ENCODE measurements at regions not wholly inside any gene's neighbourhood (a gene's known extent, or its start where the extent isn't known, plus 50 kb on each side); places are given as distances from the start of the nearest gene placed in this dataset.

GRCh38 chr9:25845867-25846266 lies 167.6 kb upstream of the TUSC1 start:
- Histone ChIP-seq H2AFZ (ENCODE audit: low read length) (no peak overlapping the region), H4K20me1 (ENCODE audit: insufficient read depth, low read length) (no peaks in the 10 kb centered on the region), H3K9me2 (ENCODE audit: insufficient read depth, low read length) (no peaks in the 10 kb centered on the region), H3K9me3 (ENCODE audit: low read length) (no peaks in the 10 kb centered on the region), H3K79me2 (ENCODE audit: insufficient read depth, low read depth, low read length) (no peaks in the 10 kb centered on the region), H3K4me1 (ENCODE audit: insufficient read depth, low read length, poor library complexity, severe bottlenecking) (no peaks in the 10 kb centered on the region), H3K4me3 (ENCODE audit: low read depth, low read length, poor library complexity, severe bottlenecking) (no peak overlapping the region), H3K4me2 (ENCODE audit: low read length) (no peak overlapping the region), H3K36me3 (ENCODE audit: insufficient read depth, low read length) (no peaks in the 10 kb centered on the region), H3K27ac (ENCODE audit: low read depth, low read length, poor library complexity, severe bottlenecking) (no peak overlapping the region)
- POLR2A ChIA-PET: no interaction called here
- TF ChIP-seq CTCF (conservative IDR thresholded peaks at IDR 0.05; ENCODE audit: low read length) (no peak), EZH2phosphoT487 (IDR thresholded peaks at IDR 0.05; ENCODE audit: borderline replicate concordance, low read depth, low read length) (no peak)
- CTCF ChIA-PET (ENCODE audit: unreplicated experiment): no interaction called here
- intact Hi-C loops (cut with micrococcal nuclease; ENCODE audit: unreplicated experiment): no loop called here
- DNase-seq (ENCODE audit: low spot score): no peak
- BruUV-seq (replicated peaks): no TSS peak

GRCh38 chr9:25830381-25830780 lies 152.1 kb upstream of the TUSC1 start:
- Histone ChIP-seq H3K36me3 (ENCODE audit: insufficient read depth, low read length) (no peaks in the 10 kb centered on the region), H3K9me2 (ENCODE audit: insufficient read depth, low read length) (no peaks in the 10 kb centered on the region), H2AFZ (ENCODE audit: low read length) (no peak overlapping the region), H3K4me1 (ENCODE audit: insufficient read depth, low read length, poor library complexity, severe bottlenecking) (no peaks in the 10 kb centered on the region), H3K4me2 (ENCODE audit: low read length) (no peak overlapping the region), H3K4me3 (ENCODE audit: low read depth, low read length, poor library complexity, severe bottlenecking) (no peak overlapping the region), H3K79me2 (ENCODE audit: insufficient read depth, low read depth, low read length) (no peaks in the 10 kb centered on the region), H3K9me3 (ENCODE audit: low read length) (no peaks in the 10 kb centered on the region), H4K20me1 (ENCODE audit: insufficient read depth, low read length) (no peaks in the 10 kb centered on the region), H3K27ac (ENCODE audit: low read depth, low read length, poor library complexity, severe bottlenecking) (no peak overlapping the region)
- CTCF ChIA-PET (ENCODE audit: unreplicated experiment): no interaction called here
- POLR2A ChIA-PET: no interaction called here
- no TSS peak for BruUV-seq (replicated peaks)
- no peak for DNase-seq (ENCODE audit: low spot score)
- TF ChIP-seq CTCF (conservative IDR thresholded peaks at IDR 0.05; ENCODE audit: low read length): no peak
- TF ChIP-seq EZH2phosphoT487 (IDR thresholded peaks at IDR 0.05; ENCODE audit: borderline replicate concordance, low read depth, low read length): no peak
- intact Hi-C loops (cut with micrococcal nuclease; ENCODE audit: unreplicated experiment): no loop called here

- no peak for TF ChIP-seq EZH2phosphoT487 (IDR thresholded peaks at IDR 0.05; ENCODE audit: borderline replicate concordance, low read depth, low read length)
- TF ChIP-seq CTCF (conservative IDR thresholded peaks at IDR 0.05; ENCODE audit: low read length): no peak
- BruUV-seq (replicated peaks): no TSS peak
Observed at GRCh38 chr9:25827626-25828025, 149.4 kb upstream of the TUSC1 start.

More at GRCh38 chr9:25827626-25828025, 149.4 kb upstream of the TUSC1 start:
- H3K4me1 ChIP-seq (ENCODE audit: insufficient read depth, low read length, poor library complexity, severe bottlenecking): no peaks in the 10 kb centered on the region
- no peaks in the 10 kb centered on the region for H3K9me3 ChIP-seq (ENCODE audit: low read length)
- no peaks in the 10 kb centered on the region for H4K20me1 ChIP-seq (ENCODE audit: insufficient read depth, low read length)
- no peaks in the 10 kb centered on the region for H3K79me2 ChIP-seq (ENCODE audit: insufficient read depth, low read depth, low read length)
- no peak overlapping the region for H3K4me3 ChIP-seq (ENCODE audit: low read depth, low read length, poor library complexity, severe bottlenecking)
- intact Hi-C loops (cut with micrococcal nuclease; ENCODE audit: unreplicated experiment): no loop called here
- H3K4me2 ChIP-seq (ENCODE audit: low read length): no peak overlapping the region
- POLR2A ChIA-PET: no interaction called here
- no peak overlapping the region for H3K27ac ChIP-seq (ENCODE audit: low read depth, low read length, poor library complexity, severe bottlenecking)
- H2AFZ ChIP-seq (ENCODE audit: low read length): no peak overlapping the region
- H3K36me3 ChIP-seq (ENCODE audit: insufficient read depth, low read length): no peaks in the 10 kb centered on the region
- DNase-seq (ENCODE audit: low spot score): no peak
- CTCF ChIA-PET (ENCODE audit: unreplicated experiment): no interaction called here
- H3K9me2 ChIP-seq (ENCODE audit: insufficient read depth, low read length): no peaks in the 10 kb centered on the region

All from OCI-LY7 (cell line).